ENCODE measurements at regions not wholly inside any gene's neighbourhood (a gene's known extent, or its start where the extent isn't known, plus 50 kb on each side); places are given as distances from the start of the nearest gene placed in this dataset.

- ChIA-PET CTCF (interaction anchor here (1.0 to 1.3 kb wide), 2 partner anchors 581 to 584 kb away, joined by 3 to 6 read pairs; partner anchors contain the start of gene BCL2L11), POLR2A (ENCODE audit: unreplicated experiment) (no interaction called here)
- H3K27me3 ChIP-seq (ENCODE audit: control insufficient read depth, insufficient read depth, low read length), result peaks cover 7% of the 10 kb centered on the region; the same call in 1 of the 2 replicates
- no peak overlapping the region for H4K8ac ChIP-seq (ENCODE audit: low read depth in 2 of 2, low read length in 2 of 2)
- no peak overlapping the region for H4K91ac ChIP-seq (ENCODE audit: insufficient read depth, low read depth, low read length)
- no peak overlapping the region for H3K23ac ChIP-seq (ENCODE audit: low read depth, low read length)
- H3K14ac ChIP-seq (replicated peaks; ENCODE audit: low read depth, low read length), result no peak overlapping the region
- H3K9me1 ChIP-seq (ENCODE audit: insufficient read depth, low read length), result peaks cover 7% of the 10 kb centered on the region
- H3K4me1 ChIP-seq (ENCODE audit: control insufficient read depth, insufficient read depth, low read length), result peaks cover 20% of the 10 kb centered on the region
- BruUV-seq (replicated peaks), result no TSS peak
- H2BK120ac ChIP-seq (ENCODE audit: low read depth, low read length), result 0 out of 2 replicates have a peak overlapping the region, but pooled peaks have one; percentile 42
- no peak overlapping the region for H3K27ac ChIP-seq (ENCODE audit: insufficient read depth, low read length)
- H4K20me1 ChIP-seq (ENCODE audit: insufficient read depth, low read length), result peaks cover 9% of the 10 kb centered on the region; the same call in 1 of the 2 replicates
- H2AK9ac ChIP-seq (replicated peaks; ENCODE audit: low read depth, low read length, poor library complexity), result peak overlapping the region; percentile 33
- 0 out of 2 replicates have a peak overlapping the region, but pooled peaks have one; percentile 24 for H3K4ac ChIP-seq (ENCODE audit: low read depth, low read length)
- H3K56ac ChIP-seq (ENCODE audit: extremely low read depth, insufficient read depth, low read length), result no peak overlapping the region
- peak overlapping the region; percentile 30; the same call in 1 of the 2 replicates for H2BK20ac ChIP-seq (ENCODE audit: low read depth, low read length)
- H4K5ac ChIP-seq (ENCODE audit: low read depth, low read length), result no peak overlapping the region
- H3K79me1 ChIP-seq (ENCODE audit: low read depth in 1 of 2, low read length in 2 of 2), result peaks cover 0 to 3% of the 10 kb centered on the region in 2 experiments; a peak in 1 of 4 replicates
- peak overlapping the region; percentile 69 for H2AFZ ChIP-seq (replicated peaks; ENCODE audit: low read length, poor library complexity)
- in situ Hi-C loops (cut with MboI; ENCODE audit: low sequenced_read_pairs), result loop anchor here (5.0 to 25.0 kb wide), 2 partner anchors 584 to 889 kb away; no protein-coding TSS in a partner anchor
- DNase-seq (no peak), ATAC-seq (ENCODE audit: low read depth) (no peak)
- H3K4me3 ChIP-seq (ENCODE audit: insufficient read depth, low read depth, low read length), result no peak overlapping the region
- H2AK5ac ChIP-seq (ENCODE audit: low read depth, low read length), result peak overlapping the region; percentile 78; the same call in 1 of the 2 replicates
- intact Hi-C loops (cut with micrococcal nuclease), result loop anchor here (2.0 kb wide), 1 partner anchor 585 kb away; no protein-coding TSS in a partner anchor
- dilution Hi-C loops (cut with HindIII; ENCODE audit: low sequenced_read_pairs, unreplicated experiment), result no loop called here
- H2BK5ac ChIP-seq (ENCODE audit: low read depth, low read length, poor library complexity, severe bottlenecking), result no peak overlapping the region
- no peak overlapping the region for H3K4me2 ChIP-seq (ENCODE audit: low read depth, low read length)
- no peak overlapping the region for H3K18ac ChIP-seq (ENCODE audit: low read depth, low read length)
- peak overlapping the region; percentile 55; the same call in 1 of the 3 replicates for H2BK15ac ChIP-seq (ENCODE audit: low read depth, low read length)
- H3K36me3 ChIP-seq (ENCODE audit: control insufficient read depth, insufficient read depth, low read length), result no peaks in the 10 kb centered on the region
- no peak overlapping the region for H3K9ac ChIP-seq (ENCODE audit: low read depth, low read length)
- TF ChIP-seq RFX5 (IDR thresholded peaks at IDR 0.05; ENCODE audit: low read depth, low read length) (no peak), USF2 (IDR thresholded peaks at IDR 0.05; ENCODE audit: low read depth, low read length) (no peak), MAZ (IDR thresholded peaks at IDR 0.05; ENCODE audit: borderline replicate concordance, low read depth, low read length) (no peak), CHD1 (IDR thresholded peaks at IDR 0.05; ENCODE audit: low read depth, low read length) (no peak), MAFK (IDR thresholded peaks at IDR 0.05; ENCODE audit: low read depth, low read length) (no peak), RCOR1 (IDR thresholded peaks at IDR 0.05; ENCODE audit: insufficient replicate concordance, low read length) (no peak), MXI1 (IDR thresholded peaks at IDR 0.05; ENCODE audit: borderline replicate concordance, low read depth, low read length) (no peak), BHLHE40 (IDR thresholded peaks at IDR 0.05; ENCODE audit: low read depth, low read length) (no peak), RAD21 (IDR thresholded peaks at IDR 0.05; ENCODE audit: low read length) (no peak), CEBPB (IDR thresholded peaks at IDR 0.05; ENCODE audit: low read depth, low read length) (no peak), SMC3 (IDR thresholded peaks at IDR 0.05; ENCODE audit: low read depth, low read length) (no peak), CTCF (conservative IDR thresholded peaks at IDR 0.05; ENCODE audit: low read depth, low read length) (no peak)
- WGBS, 2 experiments (ENCODE audit: extremely low coverage in 2 of 2, insufficient read length in 1 of 2), result 93% methylated on average over 5 of the region's 8 CpGs; no CpG with 5 or more reads in 1 of the 2 experiments
- no peaks in the 10 kb centered on the region for H3K9me3 ChIP-seq (ENCODE audit: control insufficient read depth, insufficient read depth, low read length)
Observed at GRCh38 chr2:111701798-111702118, 182.2 kb downstream of the ANAPC1 start.
